NCI-H510A (cell line): ENCODE measurements at regions not wholly inside any gene's neighbourhood (a gene's known extent, or its start where the extent isn't known, plus 50 kb on each side); places are given as distances from the start of the nearest gene placed in this dataset.
"Not testable (repeated sequence)": the region's sequence is repeated elsewhere in the genome, so short reads cannot be mapped to it uniquely, and the experiment has no call there.

ENCODE experiments used
- DNase-seq: peaks from one replicate; lab custom pipeline; 2025; lab: John Stamatoyannopoulos, UW

DNA sequence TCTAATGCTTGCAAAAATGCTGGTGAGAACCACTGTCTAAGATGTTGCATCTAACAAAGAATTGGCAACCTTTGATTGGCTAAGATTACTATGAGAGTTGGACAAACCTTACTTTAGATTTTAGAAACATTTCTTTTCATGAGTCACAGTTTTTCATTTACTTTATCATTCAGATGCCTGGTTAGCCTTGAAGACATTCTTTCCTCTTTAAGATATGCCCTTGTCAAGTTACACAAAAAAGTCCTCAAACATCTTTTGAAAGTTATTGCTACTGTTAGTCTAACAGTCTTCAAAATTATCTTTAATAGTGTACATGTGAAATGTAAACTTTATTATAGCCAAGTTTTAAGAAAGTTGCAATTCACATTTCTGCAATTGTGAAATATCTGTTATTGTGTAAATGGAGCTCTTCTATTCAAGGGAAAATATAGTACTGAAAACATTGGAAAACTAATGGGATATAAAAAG, 276.3 kb downstream of the RND3 start:
- no peak for DNase-seq

DNA sequence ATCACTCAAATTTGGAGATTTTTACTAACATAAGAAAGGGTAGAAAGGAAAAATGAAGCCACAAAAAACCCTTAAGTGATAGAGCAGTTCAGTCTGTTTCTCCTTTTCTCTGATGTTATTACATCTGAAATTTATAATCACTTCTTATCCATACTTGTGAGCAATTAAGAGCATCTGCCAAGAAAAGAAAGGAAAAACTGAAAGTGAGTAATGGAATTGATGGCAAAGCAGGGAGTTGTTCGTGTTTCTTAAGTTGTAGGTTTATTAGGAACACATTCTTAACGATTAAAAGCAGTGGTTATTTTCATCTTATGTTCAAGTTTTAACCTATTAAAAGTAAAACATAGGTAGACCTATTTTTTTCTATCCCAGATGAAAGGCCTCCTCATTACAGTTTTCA, 277.7 kb downstream of the RND3 start:
- DNase-seq = no peak

DNA sequence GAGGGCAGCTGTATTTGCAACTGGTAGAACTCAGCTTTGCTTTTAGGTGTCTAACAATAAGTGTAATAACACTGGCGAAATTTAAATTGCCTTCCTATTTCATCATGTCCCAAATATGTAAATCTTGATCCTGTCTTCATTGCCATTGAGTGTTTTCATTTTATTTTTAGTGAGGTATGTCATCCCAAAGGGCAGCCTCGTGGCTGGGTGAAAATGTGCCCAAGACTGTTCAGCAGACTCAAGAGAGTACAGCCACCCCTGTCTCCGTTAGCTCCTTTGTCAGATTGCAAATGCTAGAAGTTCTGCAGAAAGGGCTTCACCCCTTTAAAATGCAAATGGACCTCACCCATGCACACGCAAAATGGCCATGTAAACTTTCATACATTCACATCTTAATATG, 278.8 kb downstream of the RND3 start:
- no peak for DNase-seq

DNA sequence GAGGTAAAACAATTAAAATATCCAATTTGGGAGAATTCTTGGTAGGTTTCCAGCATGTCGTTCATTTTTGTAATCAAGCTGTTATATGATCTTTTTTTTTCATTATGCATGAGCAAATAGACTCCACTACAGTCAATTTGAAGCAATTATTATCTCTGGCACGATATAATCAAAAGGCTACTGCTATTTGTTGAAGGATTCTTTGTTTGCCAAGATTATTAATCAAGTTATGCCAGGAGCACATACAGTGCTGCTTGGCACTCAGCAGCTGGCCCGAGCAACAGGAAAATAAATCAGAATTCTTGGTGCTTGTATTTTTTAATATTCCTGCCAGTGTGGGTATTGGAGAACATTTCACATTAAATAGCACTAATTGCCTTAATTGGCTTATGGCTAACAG, 279.5 kb downstream of the RND3 start:
- DNase-seq = no peak

DNA sequence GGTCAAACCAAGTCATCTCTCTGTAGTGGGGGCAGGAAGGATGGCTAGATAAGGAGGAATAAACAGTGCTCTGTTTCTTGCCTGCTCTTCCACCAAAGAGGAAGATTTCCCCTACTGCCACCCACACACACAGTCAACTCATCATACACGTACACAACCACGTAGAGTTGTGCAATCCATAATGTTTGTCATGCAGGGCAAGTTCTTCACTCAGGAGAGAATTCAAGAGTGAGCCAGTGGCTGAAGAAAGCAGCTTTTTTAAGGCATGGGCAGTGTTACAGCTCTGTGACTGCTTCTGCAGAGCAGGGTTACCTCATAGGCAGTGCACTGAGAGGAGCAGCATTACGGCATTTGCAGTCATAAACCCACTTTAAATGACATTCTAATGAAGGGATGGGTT, 283.0 kb downstream of the RND3 start:
- no peak for DNase-seq

DNA sequence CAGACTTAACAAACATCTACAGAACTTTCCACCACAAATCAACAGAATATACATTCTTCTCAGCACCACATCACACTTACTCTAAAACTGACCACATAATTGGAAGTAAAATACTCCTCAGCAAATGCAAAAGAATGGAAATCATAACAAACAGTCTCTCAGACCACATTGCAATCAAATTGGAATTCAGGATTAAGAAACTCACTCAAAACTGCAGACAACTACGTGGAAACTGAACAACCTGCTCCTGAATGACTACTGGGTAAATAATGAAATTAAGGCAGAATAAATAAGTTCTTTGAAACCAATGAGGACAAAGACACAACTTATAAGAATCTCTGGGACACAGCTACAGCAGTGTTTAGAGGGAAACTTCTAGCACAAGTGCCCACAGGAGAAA, 292.7 kb downstream of the RND3 start:
- DNase-seq = not testable (repeated sequence)

DNA sequence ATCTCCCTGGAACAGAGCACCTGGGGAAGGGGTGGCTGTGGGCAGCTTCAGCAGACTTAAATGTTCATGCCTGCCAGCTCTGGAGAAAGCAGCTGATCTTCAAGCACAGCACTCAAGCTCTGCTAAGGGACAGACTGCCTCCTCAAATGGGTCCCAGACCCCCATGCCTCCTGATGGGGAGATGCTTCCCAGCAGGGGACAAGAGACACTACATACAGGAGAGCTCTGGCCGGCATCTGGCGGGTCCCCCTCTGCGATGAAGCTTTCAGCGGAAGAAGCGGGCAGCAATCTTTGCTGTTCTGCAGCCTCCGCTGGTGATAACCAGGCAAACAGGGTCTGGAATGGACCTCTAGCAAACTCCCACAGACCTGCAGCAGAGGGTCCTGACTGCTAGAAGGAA, 294.8 kb downstream of the RND3 start:
- no peak for DNase-seq

DNA sequence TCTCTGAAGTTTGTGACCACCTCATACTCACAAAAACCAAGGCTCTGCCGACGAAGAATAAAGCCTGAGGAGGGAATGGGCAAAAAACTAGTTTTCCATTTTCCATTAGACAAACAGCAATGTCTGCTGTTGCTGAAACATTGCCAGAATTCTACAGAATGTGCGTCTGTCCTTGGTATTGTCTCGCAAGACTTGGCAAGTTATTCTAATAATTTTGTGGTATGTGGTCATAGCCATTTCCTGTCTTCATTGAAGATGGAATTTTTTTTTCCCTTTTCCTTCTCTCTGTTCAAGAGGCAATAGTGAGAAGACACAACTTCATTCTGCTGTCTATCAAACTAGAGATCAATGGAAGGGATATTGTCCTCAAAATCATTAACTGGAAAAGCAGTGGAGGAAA, 296.1 kb downstream of the RND3 start:
- no peak for DNase-seq

DNA sequence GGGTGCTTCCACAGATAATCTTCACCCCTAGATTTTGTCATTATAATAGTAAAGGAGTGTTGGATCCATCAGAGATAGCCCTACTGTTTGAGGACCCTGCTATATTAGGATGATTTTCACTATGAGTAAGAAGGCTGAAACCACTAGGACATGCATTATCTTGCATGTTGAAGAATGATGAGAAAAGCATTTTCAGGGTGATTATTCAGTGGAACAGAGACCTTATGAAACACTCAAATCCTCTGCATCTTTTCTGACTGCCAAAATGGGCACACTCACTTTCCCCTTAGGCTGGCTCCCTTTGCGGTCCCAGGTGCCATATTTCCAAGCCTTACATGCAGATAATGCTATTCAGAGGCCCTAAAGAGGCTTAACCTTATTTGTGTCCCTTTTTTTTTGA, 296.9 kb downstream of the RND3 start:
- DNase-seq = no peak

DNA sequence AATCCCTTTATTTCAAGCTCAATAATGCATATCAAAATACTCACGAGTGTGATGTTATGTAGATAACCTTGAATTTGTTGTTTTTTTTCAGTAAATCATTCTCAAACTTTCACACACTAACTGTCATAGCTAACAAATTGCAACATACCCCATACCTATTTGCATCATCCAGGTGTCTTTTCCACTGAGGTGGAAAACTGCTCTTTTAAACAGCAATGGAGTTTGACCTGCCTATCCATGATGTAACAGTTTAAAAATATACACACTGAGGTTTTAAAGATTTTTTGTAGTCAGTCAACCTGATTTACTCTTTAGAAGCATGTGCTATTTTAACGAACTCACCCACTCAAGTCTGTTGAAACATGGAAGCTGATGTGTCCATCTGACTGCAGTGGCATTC, 298.7 kb downstream of the RND3 start:
- DNase-seq = no peak

DNA sequence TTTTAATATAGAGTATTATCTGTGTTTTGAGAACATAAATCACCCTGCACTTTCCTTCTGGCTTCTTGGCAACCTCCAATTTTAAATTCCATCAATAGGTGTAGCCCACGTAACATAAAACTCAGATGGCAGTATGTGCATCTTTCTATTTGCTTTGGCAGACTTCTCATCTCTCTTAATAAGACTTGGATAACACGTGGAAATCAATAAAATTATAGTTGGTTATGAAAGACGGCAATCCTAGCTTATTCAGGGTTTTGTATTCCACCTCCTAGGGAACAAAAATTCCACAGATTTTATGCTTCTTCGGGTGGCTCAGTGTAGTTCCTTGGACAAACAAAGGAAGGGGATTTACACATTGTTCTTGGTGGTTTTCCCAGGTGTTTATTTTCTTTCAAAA, 299.3 kb downstream of the RND3 start:
- DNase-seq = no peak

DNA sequence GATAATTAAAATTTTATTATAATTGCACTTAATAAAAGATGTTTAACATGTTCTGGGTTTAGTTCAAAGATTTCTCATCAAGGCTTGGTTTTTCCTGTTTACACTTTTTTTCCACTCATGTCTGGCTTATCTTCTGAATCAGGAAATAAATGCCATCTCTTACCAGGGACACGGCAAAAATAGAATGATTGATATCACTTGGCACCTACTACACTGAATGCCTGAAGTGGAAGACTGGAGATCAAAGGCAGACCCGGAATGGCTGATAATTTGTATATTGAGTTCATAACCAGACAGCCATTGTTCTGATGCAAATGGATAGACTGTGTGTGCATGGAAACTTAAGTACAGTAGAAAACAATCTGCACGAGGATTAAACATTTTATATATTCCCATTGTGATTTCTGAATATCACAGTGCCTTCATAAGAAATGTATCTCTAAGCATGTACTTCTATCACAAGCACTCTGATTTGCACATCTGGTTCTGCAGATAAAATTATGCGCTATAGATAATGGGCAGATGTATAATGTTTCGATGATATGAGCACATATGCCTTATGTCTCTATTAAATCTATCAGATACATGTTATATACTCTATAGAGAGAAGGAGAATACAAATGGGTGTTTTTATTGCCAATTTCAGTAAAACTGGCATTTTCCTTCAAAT, 304.8 kb downstream of the RND3 start:
- no peak for DNase-seq

DNA sequence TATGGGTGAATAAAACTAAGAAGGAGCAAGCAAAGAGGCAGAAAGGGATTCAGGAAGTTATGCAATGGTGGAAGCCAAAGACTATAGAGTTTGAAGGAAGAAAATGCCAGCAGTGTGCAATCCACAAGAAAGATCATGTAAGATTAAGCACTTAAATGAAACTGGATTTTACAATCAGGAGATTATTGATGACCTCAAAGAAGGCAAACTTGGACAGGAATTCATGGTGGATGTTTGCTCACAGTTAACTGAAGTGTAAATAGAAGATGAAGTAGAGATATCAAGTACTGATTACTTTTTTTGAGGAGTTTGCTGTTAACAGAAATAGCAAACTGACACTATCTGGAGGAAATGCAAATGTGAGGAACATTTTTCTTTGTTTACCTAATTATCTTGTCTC, 308.9 kb downstream of the RND3 start:
- DNase-seq = no peak

DNA sequence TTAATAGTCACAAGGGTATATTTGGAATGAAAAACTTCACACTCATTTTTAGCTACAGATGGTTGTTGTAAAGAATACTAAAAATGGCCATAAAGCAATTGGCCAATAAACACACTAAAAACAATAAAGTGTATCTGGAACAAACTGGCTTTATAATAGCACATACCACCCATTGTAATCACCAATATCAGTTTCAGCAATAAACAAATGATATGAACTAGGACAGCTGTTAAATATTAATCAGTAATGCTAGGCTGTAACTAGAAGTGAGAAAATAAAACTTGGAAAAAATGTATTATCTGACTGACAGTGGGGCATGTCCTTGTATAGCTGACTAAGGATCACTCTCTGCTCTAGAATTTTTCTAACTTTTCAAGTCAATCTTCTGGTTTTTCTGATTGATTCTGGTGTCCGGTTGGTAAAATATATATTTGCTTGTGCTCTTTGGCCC, 312.5 kb downstream of the RND3 start:
- no peak for DNase-seq

DNA sequence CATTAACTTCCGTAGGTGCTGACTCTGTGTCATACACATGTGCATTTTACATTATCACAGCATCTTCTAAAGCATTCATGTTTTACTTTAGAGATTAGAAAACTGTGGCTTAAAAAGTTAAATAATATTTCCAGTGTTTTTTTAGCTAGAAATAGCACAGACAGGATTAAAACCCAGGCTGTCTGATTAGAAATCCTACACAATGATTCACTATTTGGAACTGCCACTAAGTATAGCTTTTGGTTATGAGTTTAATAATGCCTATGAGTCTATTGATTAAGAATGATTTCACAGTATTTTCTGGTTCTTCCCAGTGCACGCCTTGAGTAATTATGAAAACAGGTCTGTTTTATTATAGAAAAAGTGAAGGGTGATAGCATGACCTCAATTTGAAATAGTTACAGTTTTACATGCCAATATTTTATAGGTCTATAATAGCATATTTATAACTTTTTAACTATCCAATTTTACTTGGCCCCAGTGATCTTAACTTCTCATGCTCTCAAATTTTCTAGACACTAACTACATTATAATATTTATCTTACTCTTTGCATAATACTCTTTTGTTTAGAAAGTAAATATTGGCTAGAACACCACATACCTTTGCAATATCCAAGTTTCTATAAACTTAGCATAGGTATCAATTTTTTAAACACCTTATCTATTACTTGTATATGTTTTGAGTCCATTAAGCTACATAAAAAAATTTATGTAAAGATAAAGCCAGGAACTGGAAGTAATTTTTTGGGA, 313.2 kb downstream of the RND3 start:
- no peak for DNase-seq

DNA sequence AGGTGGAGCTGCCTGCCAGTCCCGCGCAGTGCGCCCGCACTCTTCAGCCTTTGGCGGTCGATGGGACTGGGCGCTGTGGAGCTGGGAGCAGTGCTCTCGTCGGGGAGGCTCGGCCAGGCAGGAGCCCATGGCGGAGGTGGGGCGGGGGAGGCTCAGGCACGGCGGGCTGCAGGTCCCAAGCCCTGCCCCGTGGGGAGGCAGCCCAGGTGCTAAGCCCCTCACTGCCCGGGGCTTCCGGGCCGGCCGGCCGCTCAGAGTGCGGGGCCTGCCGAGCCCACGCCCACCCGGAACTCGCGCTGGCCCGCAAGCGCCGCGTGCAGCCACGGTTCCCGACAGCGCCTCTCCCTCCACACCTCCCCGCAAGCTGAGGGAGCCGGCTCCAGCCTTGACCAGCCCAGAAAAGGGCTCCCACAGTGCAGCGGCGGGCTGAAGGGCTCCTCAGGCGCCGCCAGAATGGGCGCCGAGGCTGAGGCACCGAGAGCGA, 316.4 kb downstream of the RND3 start:
- DNase-seq = no peak

DNA sequence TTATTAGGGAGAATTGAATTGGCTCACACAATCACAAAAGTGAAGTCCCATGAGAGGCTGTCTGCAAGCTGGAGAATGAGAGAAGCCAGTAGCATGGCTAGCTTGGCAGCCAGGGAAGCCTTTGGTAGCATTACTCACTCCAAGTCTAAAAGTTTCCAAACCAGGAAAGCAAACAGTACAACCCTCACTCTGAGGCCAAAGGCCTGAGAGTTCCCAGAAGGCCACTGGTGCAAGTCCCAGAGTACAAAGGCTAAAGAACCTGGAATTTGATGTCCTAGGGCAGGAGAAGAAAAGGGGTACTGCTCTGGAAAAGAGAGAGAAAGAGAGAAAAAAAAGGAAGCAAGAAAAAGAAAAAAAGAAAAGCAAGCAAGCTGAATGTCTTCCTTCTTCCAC, 318.2 kb downstream of the RND3 start:
- no peak for DNase-seq

DNA sequence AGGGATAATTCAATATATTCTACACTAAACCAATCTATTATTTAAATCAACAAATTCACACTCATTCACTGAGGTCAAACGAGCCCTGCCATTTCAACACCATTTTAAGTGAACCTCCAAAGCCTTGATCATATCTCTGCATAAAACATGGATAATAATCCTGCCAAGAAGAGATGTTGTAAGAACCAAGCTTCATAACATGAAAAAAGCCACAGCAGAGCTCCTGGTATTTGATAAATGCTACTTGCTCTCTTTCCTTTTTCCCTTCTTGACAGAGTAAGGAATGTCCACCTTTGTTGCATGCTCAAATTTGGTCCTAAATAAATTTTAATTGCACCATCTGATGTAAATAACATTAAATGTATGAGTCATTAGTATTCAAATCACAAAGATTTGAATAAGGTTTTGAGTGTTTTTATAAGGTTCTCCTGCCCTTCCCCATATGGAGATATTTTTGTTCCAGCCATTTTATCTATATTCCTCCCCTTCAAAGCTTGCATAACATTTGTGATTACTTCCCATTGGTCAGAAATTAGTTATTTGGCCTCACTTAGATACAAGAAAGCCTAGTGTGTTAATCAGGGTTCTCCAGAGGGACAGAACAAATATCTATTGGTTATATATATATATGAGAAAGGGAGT, 318.8 kb downstream of the RND3 start:
- DNase-seq = no peak

DNA sequence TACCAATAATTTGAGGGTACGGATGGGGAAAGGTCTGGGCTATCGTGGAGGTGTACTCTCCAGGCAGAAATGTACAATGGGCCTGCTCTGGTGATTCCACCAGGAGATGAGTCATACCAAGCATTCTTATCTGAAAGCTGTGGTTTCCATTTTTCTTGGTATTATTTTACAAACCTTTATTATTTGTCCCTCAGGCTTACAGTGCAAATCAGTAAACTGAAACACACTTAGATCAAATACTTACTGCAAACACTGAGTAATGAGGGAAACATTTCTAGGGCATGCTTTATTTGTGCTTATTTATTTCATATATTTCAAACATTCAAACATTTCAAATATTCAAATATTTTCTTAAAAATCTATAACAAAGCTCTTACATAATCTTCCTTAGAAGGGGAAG, 319.8 kb downstream of the RND3 start:
- DNase-seq = no peak

DNA sequence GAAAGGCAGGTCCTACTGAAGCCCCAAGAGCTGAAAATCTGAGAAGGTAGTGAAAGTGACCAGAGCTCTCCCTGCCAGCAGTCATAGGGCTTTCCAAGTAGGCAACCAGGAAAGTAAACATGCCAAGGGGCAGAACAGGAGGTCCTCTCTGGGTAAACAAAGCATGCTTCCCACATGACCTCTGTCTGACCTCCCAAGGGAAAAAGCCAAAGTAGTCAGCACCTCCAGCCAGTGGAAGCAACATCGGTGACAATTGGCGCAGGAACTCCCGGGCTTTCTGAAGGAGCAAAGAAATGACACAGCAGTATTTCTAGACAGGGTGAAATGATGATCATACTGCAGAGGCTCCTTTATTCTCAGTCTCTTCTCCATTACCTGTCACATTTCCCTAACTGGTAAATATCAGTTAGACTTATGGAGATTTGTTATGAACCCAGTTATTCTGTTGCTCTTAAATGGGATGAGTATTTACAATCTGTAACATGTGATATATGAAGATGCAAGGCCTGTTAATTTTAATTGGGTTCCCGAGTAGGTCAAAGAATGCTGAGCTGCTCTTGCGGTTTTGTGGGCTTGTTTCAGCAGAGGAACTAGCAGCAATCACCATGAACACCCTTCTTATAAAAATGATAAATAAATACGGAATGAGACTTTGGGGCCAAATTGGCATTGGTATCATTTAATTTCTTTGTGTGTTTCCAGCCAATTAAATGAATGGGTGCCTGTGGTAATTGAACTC, 321.0 kb downstream of the RND3 start:
- no peak for DNase-seq

DNA sequence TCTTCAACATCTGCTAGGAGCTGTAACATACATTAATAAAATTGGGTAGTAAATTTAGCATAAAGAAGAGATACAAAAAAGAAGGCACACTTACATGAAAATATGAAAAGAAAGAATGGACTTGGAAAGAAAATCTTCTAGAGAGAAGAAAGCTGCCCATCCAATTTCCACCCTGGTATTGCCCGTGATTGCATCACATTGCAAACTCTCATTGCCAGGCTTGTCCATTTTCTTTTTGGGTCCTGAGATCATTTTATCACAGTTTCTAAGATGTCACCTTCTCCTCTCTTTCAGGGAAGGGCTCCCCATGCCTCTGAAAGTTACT, 321.5 kb downstream of the RND3 start:
- DNase-seq = no peak

DNA sequence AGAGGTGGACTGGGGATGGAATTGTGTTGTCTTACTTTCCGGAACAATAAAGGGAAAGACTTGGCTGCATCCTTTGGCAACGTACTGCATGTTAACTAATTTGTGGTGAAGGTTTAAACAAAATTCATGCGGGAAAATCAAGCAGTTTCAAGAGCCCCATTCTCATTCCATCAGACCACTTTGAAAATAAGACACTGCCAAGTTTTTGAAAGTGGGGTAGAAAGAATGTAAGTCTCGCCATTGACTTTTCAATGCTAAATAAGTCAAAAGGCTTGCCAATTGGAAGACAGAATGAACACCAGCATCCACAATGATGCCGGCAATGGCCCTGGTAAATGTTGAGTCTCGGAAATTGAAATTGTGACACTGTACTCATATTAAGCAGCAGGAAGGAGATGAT, 322.0 kb downstream of the RND3 start:
- DNase-seq = no peak
